Body of pancreas (tissue), 4 donors: ENCODE measurements at regions not wholly inside any gene's neighbourhood (a gene's known extent, or its start where the extent isn't known, plus 50 kb on each side); places are given as distances from the start of the nearest gene placed in this dataset.

ENCODE experiments used
- POLR2A ChIP-seq, 3 donors: fragments of 450-650 bp; IDR thresholded peaks; one replicate each; pipeline ENCODE4 v1.6.1; 2016; ENCODE audit warnings: antibody characterized with exemption in 3 of 3, mild to moderate bottlenecking in 2 of 3
- TF ChIP-seq, protein P1 (sequence below), 7 experiments: fragments of 450-650 bp in 4 of 7; fragments of 200-600 bp in 3 of 7; sonication (generic) in 3 of 7; IDR thresholded peaks; one replicate each; pipeline ENCODE4 v1.5.1; 2016 to 2019; ENCODE audit warnings: antibody characterized with exemption in 7 of 7

DNA sequence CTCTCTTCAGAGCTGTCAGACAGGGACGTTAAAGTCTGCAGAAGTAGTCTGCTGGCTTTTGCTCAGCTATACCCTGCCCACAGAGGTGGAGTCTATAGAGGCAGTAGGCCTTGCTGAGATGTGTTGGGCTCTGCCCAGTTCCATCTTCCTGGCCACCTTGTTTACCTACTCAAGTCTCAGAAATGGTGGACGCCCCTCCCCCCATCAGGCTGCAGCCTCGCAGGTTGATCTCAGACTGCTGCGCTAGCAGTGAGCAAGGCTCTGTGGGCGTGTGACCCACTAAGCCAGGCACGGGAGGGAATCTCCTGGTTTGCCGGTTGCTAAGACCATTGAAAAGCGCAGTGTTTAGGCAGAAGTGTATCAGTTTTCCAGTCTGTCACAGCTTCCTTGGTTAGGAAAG lies 305.0 kb downstream of the BCKDHB start:
- TF ChIP-seq, protein P1, sequence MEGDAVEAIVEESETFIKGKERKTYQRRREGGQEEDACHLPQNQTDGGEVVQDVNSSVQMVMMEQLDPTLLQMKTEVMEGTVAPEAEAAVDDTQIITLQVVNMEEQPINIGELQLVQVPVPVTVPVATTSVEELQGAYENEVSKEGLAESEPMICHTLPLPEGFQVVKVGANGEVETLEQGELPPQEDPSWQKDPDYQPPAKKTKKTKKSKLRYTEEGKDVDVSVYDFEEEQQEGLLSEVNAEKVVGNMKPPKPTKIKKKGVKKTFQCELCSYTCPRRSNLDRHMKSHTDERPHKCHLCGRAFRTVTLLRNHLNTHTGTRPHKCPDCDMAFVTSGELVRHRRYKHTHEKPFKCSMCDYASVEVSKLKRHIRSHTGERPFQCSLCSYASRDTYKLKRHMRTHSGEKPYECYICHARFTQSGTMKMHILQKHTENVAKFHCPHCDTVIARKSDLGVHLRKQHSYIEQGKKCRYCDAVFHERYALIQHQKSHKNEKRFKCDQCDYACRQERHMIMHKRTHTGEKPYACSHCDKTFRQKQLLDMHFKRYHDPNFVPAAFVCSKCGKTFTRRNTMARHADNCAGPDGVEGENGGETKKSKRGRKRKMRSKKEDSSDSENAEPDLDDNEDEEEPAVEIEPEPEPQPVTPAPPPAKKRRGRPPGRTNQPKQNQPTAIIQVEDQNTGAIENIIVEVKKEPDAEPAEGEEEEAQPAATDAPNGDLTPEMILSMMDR (IDR thresholded peaks at IDR 0.05) = no peak
- no peak for TF ChIP-seq POLR2A (IDR thresholded peaks at IDR 0.05)
